DMS 273 treated with DMSO at 0.1 percent for 48 hours (cell line): ENCODE measurements at regions not wholly inside any gene's neighbourhood (a gene's known extent, or its start where the extent isn't known, plus 50 kb on each side); places are given as distances from the start of the nearest gene placed in this dataset.
"Not testable (repeated sequence)": the region's sequence is repeated elsewhere in the genome, so short reads cannot be mapped to it uniquely, and the experiment has no call there.

Source experiments
- DNase-seq: peaks from one replicate; lab custom pipeline; 2025; lab: John Stamatoyannopoulos, UW

- DNase-seq = no peak
These were observed 111.4 kb upstream of the TIAM1 start for GRCh38 chr21:31455506-31455905.

DNA sequence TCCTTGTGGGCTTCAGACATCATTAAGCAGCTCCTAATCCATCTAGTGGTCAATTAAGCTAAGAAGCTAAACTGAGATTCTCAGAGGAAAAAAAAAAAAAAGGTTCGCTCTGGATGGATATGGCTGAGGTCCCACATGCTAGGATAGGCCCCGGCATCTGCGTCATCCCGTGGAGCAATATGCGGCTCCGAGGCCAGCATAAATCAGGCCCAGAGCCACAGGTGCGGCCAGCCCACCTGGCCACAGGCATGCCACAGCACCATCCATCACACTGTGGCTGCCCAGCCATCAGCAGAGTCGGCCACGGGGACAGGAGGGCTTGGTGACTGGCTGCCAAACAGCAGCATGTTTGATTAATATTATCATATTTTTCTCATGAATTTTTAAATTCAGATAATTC lies 106.9 kb upstream of the TIAM1 start:
- no peak for DNase-seq

- no peak for DNase-seq
These were observed 106.0 kb upstream of the TIAM1 start for GRCh38 chr21:31449921-31450535.

DNA sequence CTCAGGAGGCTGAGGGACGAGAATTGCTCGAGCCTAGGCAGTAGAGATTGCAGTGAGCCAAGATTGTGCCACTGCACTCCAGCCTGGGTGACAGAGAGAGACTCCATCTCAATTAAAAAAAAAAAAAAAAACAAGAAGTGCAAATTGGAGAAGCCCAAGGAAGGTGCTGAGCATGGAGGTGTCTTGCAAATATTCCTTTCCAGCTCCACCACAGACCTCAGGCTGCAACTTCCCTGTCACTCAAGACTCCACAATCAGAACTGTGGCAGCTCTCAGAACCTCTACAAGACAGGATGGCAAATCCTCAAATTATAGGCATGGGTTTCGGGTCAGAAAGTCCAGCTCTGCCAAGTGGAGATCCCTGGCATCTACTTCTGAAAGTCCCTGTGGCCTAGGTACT lies 104.4 kb upstream of the TIAM1 start:
- no peak for DNase-seq

DNA sequence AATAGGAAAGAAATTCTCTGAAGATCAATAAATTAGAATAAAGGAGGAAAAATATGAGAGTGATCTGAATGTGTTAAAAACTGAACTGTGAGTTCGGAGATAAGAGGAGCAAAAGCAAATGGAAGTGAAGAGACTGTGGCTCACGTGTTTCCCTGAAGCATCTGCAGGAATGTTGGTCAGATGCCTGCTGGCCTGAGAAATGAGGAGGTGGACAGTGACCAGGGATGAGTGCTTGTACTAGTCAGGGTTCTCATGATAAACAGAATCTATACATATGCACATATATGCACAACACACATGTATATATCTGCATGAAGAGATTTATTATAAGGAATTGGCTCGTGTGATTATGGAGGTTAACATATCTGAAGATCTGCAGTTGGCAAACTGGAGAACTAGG lies 103.4 kb upstream of the TIAM1 start:
- DNase-seq = no peak

- no peak for DNase-seq
These were observed 102.3 kb upstream of the TIAM1 start for GRCh38 chr21:31446226-31446855.

GRCh38 chr21:31445137-31445536 lies 101.1 kb upstream of the TIAM1 start:
- DNase-seq = no peak

- no peak for DNase-seq
These were observed 99.9 kb upstream of the TIAM1 start for GRCh38 chr21:31443736-31444521.

- DNase-seq = no peak
These were observed 98.3 kb upstream of the TIAM1 start for GRCh38 chr21:31442339-31442738.

DNA sequence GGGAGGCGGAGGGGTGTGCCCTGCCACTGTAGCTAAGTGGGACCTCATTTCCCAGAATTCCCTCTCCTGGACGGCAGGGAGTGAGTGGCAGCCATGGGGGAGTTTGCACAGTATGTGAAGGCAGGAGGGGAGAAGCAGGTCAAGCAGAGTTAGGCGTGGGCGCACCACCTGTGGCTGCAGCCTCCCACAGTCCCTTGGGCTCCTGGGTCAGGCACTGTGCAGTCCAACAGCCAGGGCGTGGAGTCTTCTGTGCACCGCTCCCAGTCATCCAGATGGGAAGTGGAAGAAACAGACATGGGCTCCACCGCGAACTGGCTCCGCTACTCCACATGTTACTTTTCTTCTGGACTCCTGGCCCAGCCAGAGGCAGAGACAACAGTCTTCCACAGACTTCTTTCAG lies 85.4 kb upstream of the TIAM1 start:
- peak; percentile 12 for DNase-seq

DNA sequence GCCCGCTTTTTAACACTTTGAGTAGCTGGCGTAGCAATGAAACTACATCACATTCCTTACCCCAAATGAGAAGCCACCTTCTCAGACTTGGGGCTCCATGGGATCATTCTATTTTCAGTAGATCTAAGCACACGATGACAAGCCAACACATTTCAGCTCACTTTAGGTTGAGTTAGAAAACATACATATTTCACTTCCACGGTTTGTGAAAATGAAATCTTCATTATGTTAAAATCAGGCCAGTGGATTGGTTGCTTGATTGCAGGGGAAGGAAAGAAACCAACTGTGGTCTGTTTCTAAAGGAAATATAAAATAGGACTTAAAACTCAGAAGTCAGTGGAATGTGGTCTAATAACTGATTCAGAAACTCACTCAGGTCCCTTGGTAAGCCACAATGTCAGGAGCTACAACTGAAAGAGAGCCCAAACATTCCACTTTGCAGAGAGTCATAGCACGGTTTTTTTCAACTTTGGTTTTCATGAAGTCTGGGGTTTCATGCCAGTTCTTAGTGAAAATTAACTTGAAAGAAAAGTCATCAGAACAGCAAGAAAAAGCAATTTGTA lies 82.3 kb upstream of the TIAM1 start:
- no peak for DNase-seq

DNA sequence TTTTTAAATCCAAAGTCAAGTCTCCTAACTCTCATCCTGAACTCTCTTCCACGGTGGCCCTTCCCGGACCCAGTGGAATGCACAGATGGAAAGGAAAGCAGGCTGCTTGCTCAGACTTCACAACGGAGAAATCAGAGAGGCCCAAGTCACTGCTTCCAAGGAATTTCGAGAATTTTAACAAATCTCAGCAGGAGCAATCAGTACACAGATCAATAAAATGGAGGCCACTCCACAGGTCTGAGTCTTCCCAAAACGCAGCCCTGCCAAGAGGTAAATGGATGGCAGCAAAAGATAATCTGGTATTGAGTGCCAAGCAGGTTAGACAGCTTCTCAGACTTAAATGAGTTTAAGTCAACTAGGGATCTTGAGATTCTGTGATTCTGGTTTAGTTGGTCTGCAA lies 81.1 kb upstream of the TIAM1 start:
- DNase-seq = no peak

DNA sequence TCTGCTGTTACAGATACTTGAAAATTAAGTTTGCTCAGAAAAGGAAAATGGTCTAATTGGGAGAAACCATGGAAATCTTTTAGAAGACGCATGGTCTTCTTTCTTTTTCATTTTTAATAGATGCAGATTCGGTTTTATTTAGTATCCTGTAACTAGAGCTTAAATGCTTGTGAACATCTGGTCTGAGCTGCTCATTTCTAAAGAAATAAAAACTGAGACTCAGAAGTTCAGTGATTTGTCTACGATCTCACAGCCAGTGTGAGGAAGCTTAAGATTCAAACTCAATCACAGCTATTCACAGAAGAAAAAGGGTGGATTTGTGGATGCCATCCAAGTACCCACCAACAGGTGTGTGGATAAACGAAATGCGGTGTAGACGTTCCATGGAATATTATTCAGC lies 80.0 kb upstream of the TIAM1 start:
- no peak for DNase-seq

- DNase-seq = no peak
These were observed 76.9 kb upstream of the TIAM1 start for GRCh38 chr21:31420988-31421387.

DNA sequence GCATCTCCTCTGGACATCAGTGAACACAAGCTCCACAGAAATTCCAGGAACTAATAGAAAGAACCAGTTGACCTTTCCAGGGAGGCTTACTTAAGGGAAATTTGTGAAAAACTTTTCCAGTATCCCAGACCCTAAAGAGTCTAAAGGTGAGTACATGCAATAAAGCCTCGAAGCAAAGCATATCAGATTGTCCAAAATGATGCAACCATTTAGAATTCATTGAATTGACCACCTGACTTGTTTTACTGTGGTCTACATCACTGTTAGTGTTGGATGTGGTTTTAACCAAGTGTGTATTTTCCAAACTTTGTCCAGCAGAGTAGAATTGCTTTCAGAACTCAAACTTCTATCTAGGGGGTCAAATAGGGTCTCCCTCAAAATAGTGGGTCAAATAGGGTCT lies 76.3 kb upstream of the TIAM1 start:
- DNase-seq = no peak

DNA sequence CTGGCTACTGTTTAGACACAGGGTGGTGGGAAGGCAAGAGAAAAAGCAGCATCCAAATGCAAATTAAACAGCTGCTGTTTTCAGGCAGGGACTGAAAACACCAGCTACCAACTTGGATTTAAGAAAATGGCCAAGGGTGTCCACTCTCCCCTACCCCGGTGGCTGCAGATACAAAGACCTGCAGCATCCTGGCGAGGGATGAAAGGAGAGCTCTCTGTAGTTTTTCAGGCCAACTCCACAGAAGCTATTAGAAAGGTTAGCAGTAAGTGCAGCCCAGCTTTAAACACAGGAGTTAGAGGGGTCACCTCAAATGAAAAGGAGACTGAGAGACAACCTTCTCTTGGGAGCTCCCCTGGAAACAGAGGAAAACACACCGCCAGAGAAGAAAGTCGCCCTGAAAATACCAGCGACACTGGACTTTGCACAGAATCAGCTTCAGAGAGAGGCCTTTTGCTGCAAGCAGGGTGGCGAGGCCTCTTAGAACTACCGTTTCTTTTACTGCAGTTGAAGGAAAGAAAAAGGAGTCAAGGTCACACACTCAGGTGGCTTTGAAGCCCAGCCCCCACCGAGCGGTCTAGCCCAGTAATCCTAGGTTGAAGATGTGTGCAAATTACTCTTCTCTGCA lies 74.4 kb upstream of the TIAM1 start:
- DNase-seq = no peak

GRCh38 chr21:31417214-31417613 lies 73.2 kb upstream of the TIAM1 start:
- not testable (repeated sequence) for DNase-seq

DNA sequence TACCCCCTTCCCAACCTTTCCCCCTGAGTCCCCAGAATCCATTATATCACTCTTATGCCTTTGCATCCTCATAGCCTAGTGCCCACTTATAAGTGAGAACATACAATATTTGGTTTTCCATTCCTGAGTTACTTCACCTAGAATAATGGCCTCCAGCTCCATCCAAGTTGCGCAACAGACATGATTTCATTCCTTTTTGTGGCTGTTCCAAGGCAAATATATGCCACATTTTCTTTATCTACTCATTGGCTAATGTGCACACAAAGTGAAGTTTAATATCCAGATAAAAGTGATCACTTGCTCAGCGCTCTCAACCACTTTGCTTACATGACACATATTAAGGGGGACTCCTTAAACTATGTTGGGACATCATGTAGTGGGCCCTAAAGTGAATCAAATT lies 72.4 kb upstream of the TIAM1 start:
- DNase-seq = no peak

GRCh38 chr21:31414263-31415000 lies 70.4 kb upstream of the TIAM1 start:
- no peak for DNase-seq

- DNase-seq = no peak
These were observed 69.6 kb upstream of the TIAM1 start for GRCh38 chr21:31413698-31414097.

DNA sequence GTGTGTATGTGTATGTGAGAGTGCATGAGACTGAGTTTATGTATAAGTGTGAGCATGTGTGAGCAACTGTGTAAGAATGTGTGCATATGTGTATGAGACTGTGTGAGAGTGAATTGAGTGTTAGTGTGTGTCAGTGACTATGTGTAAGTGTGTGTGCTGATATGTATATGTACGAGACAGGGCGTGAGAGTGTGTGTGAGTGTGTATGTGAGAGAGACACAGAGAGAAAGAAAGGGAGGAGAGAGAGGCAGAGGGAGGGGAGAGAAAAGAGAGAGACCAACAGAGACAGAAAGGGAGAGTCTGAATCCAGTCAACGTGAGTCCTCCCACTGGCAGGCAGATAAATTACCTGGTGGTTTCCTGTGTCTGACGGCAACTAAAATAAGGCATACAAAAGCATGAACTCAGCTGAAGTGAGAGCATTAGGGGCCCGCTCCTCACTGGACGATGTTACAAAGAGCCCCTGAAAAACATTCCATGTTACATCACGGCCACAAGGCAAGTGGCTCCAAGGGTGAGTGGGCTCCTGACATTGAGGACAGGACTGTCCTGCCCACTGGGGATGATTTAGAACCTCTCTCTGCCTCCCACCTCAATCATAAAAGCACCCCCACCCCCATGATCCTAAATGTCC lies 66.6 kb upstream of the TIAM1 start:
- DNase-seq = no peak
